ENCODE measurements at regions not wholly inside any gene's neighbourhood (a gene's known extent, or its start where the extent isn't known, plus 50 kb on each side); places are given as distances from the start of the nearest gene placed in this dataset.

DNA sequence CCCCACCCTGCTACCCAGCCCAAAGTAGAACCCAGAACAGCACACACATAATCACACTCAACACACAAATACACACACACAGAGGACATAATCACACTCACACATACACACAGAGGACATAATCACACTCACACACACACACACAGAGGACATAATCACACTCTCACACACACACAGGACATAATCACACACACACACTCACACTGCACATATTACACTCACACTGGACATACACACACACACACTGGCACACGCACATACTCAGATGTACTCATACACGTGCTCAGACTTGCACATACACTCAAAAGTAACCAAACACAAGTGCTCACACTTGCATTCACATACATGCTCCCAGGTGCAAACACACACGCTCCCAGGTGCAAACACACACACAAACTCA is 54.3 kb upstream of the CAMK1G start:
- peaks cover 0 to 3% (median 0%) of the 10 kb centered on the region in 5 donors for H3K27me3 ChIP-seq (ENCODE audit: control insufficient read depth in 5 of 5, insufficient read depth in 4 of 5, low read length in 5 of 5)
- H3K36me3 ChIP-seq (ENCODE audit: control insufficient read depth in 5 of 5, insufficient read depth in 5 of 5, low read length in 5 of 5): no peaks in the 10 kb centered on the region
- no peak overlapping the region for H3K27ac ChIP-seq (ENCODE audit: low read depth, low read length)
- no peaks in the 10 kb centered on the region for H3K9me3 ChIP-seq (ENCODE audit: control insufficient read depth in 5 of 5, low read length in 5 of 5)
- no peaks in the 10 kb centered on the region for H3K4me1 ChIP-seq (ENCODE audit: control insufficient read depth in 5 of 5, insufficient read depth in 5 of 5, low read length in 5 of 5)
- no peak overlapping the region for H3K4me3 ChIP-seq (ENCODE audit: low read depth in 1 of 5, low read length in 5 of 5)
- H3K9ac ChIP-seq (ENCODE audit: low read length in 5 of 5): no peak overlapping the region

DNA sequence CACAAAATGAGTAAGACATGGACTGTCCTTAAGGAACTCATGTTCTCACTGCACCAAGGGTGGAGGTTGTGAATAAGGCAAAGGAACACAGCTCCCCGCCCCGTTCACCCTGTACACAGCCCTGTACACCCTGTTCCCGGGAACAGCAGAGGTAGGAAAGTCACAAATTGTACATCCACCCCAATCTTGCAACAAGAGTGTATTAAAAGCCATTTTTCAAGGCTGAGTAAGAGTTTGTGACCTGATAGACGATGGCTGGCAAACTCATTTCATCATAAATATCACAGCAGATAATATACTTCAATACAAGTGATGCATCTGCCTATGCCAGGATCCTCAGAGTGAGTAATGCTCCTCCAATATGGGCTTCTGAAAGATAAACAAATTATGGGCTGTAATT is 52.5 kb upstream of the CAMK1G start:
- Histone ChIP-seq H3K27ac (ENCODE audit: low read depth, low read length) (no peak overlapping the region), H3K4me1 (ENCODE audit: control insufficient read depth in 5 of 5, insufficient read depth in 5 of 5, low read length in 5 of 5) (no peaks in the 10 kb centered on the region), H3K27me3 (ENCODE audit: control insufficient read depth in 5 of 5, insufficient read depth in 4 of 5, low read length in 5 of 5) (peaks cover 0 to 3% (median 2%) of the 10 kb centered on the region in 5 donors), H3K9me3 (ENCODE audit: control insufficient read depth in 5 of 5, low read length in 5 of 5) (no peaks in the 10 kb centered on the region), H3K4me3 (ENCODE audit: low read depth in 1 of 5, low read length in 5 of 5) (no peak overlapping the region), H3K36me3 (ENCODE audit: control insufficient read depth in 5 of 5, insufficient read depth in 5 of 5, low read length in 5 of 5) (no peaks in the 10 kb centered on the region), H3K9ac (ENCODE audit: low read length in 5 of 5) (no peak overlapping the region)

DNA sequence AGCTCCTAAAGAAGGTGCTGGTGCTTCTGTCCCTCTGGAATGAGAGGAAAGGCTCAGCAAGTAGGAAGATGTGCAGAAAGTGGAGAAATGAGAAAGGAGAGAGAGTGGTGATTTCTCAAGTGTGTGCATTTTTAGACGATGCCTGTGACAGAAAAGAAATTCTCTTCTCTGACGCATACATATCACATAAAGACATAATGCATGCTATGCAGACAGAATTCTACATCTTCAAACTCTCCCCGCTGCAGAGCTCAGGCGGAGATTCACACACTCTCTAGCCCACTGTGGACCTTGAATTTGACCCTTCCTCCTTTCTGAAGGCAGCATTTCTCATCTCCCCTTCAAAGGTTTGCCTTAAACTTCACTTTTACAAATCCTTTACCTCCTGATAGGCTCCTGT is 52.0 kb upstream of the CAMK1G start:
- H3K36me3 ChIP-seq (ENCODE audit: control insufficient read depth in 5 of 5, insufficient read depth in 5 of 5, low read length in 5 of 5): no peaks in the 10 kb centered on the region
- no peak overlapping the region for H3K9ac ChIP-seq (ENCODE audit: low read length in 5 of 5)
- H3K9me3 ChIP-seq (ENCODE audit: control insufficient read depth in 5 of 5, low read length in 5 of 5): no peaks in the 10 kb centered on the region
- H3K27ac ChIP-seq (ENCODE audit: low read depth, low read length): no peak overlapping the region
- no peak overlapping the region for H3K4me3 ChIP-seq (ENCODE audit: low read depth in 1 of 5, low read length in 5 of 5)
- peaks cover 0 to 3% (median 0%) of the 10 kb centered on the region in 5 donors for H3K27me3 ChIP-seq (ENCODE audit: control insufficient read depth in 5 of 5, insufficient read depth in 4 of 5, low read length in 5 of 5)
- no peaks in the 10 kb centered on the region for H3K4me1 ChIP-seq (ENCODE audit: control insufficient read depth in 5 of 5, insufficient read depth in 5 of 5, low read length in 5 of 5)
